GM19397 (cell line): ENCODE measurements at regions not wholly inside any gene's neighbourhood (a gene's known extent, or its start where the extent isn't known, plus 50 kb on each side); places are given as distances from the start of the nearest gene placed in this dataset.
"Not testable (repeated sequence)": the region's sequence is repeated elsewhere in the genome, so short reads cannot be mapped to it uniquely, and the experiment has no call there.

Experiments used
- ATAC-seq: cut with Tn5 transposase; IDR thresholded peaks from one replicate; pipeline ENCODE4 v1.9.1; 2021; ENCODE audit warnings: mild to moderate bottlenecking, moderate library complexity; ENCODE audit not compliant: unreplicated experiment

GRCh38 chr2:150271952-150272802 lies 215.3 kb downstream of the RND3 start:
- no peak for ATAC-seq

DNA sequence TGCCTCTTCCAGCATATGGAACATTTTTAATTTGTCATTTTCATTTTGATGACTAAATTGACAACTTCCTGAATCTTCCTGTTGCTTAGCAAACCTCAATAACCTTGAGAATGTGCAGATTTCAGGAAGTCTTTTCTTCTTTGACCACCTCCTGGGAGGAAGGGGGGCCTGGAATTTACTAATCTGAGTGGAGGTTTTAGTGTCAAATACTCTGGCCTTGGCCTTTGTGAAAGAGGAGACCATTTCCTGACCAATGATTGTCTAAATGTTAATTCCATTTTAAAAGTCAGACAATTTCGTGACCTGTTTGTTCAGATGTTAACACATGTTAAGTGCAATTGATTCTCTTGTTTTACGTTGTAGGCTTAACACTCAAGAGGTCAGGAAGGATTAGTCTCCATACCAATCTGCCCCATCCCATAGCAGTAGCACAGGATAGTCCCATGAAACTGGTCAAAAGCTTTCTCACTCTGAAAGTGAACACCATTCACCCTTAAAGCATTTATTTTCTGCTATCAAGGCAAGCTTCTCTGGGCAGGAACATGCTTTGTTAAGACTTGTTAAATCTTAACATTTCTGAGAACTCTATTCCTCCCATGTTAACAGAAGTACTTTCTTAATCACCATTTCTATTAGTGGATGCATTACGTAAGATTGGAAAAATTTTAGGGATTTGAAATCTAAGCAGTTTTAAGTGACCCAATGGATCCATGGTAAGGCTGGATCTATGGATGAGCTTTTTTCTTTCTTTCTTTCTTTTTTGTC lies 219.6 kb downstream of the RND3 start:
- ATAC-seq: no peak

- no peak for ATAC-seq
Observed at GRCh38 chr2:150266931-150267330, 220.5 kb downstream of the RND3 start.

- no peak for ATAC-seq
Observed at GRCh38 chr2:150264442-150264841, 223.0 kb downstream of the RND3 start.

GRCh38 chr2:150261691-150262090 lies 225.8 kb downstream of the RND3 start:
- ATAC-seq: no peak

DNA sequence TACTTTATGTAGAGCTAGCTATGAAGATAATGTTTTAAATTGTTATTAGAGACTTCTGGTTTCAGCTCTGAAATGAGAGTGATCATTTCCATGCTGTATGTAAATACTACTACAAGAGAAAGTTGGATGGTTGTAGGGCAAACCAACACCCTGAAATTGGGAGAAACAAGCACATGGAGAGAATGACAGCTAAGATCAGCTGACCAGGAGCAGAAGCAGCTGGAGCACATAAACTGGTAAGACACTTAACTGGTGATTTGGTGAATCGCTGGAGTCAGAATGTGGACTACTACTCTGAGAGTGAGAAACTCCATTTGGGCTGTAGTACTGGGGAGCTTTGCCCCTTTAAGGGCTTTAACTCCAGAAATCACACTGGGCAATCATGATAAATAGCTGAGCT lies 226.8 kb downstream of the RND3 start:
- no peak for ATAC-seq

DNA sequence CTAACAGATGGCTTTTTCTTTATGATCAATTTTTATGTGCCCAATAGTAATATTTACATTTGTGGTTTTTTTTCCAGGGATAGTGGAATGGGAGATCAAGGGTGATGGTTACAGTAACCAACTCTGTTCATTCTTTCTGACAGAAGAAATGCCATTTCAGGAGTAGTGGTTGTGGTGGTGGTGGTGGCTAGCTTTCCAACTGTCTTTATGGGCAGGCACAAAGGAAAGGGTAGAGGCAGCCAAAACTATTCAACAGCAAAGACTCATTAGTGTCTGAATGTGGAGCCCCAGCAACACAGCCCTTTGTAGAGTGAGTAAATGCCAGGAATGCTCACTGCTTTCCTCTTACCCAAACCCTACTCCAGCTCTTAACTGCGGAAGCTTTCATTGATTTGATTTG lies 227.7 kb downstream of the RND3 start:
- ATAC-seq: no peak

DNA sequence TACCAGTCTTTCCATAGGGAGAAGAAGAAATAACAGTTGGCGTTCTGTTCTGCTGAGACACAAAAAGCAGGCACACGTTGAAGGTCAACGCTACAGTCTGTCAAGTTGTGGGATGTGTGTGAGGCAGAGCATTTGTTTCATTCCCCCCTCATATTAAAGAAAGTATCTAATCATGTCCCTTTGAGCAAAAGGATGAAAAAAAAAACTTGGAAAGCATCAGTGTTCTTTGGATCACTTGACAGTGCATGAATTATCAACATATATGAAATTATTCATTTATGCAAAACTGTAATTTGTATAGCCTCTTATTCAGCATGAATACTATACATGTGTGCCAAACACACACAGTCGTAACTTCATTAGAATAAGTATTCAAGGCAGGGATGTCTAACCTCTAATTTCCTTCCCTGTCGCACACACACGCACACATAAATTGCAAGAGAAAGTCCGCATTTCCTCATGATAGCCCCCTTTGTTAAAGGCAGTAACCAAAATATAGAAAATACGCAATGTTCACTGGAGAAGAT lies 228.6 kb downstream of the RND3 start:
- ATAC-seq: no peak

GRCh38 chr2:150256736-150257135 lies 230.7 kb downstream of the RND3 start:
- ATAC-seq: no peak

DNA sequence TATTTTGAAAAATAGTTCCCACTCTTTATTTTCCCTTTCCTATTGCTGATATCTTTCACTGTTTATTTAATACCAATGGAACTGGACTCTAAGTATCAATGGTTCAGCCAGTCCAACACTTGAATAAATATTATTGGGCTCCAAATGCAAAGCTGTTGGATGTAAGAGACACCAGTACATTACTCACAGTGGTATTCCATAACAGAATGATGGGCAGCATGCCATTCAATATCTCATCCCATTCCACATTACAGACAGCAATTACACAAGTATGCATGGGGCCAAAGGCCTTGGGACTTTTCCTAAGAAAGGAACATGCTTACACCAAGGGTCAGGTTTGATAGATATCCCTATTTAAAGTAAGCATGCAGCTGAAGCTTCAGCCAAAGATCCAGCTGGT lies 231.9 kb downstream of the RND3 start:
- ATAC-seq: no peak

DNA sequence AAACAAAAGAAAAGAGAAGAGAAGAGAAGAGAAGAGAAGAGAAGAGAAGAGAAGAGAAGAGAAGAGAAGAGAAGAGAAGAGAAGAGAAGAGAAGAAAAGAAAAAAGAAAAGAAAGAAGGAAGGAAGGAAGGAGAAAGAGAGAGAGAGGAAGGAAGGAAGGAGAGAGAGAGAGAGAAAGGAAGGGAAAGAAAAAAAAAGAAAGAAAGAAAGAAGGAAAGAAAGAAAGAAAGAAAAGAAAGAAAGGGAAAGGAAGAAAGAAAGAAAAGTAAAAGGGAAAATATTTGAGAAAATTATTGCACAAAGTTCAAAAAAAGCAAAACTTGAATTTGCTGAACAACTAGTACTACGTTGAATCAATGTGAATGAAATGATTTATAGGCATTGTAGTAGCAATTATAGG lies 237.7 kb downstream of the RND3 start:
- not testable (repeated sequence) for ATAC-seq

GRCh38 chr2:150247481-150247880 lies 240.0 kb downstream of the RND3 start:
- no peak for ATAC-seq

DNA sequence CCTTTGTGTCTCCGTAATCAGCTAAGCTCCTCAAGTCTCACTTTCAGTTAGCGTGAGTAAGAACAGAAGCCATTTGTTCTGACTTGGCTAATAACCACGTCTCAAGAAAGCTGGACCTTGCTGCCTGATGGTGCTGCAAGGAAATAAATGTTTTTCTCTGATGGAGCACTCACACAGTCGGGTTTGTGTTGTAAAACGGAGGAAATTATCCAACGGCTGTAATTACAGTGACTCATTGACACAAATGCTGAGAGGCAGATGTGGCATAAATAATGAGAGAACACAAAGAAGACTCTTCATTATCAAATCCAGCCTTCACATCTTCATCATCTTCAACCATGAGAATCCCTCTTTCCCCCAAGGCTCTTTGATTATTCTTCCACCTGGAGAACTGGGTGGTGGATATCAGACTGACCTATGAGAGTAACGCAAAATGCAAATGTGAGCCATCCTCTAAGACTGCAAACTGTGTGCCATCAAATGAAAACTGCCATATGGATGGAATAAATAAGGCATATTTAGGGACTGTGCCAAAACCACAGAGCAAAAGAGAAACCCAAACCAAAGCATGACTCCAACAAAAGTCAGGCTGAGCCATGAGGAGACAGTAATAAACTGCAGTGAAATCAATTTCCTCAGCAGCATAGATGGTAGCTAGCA lies 252.6 kb downstream of the RND3 start:
- no peak for ATAC-seq

DNA sequence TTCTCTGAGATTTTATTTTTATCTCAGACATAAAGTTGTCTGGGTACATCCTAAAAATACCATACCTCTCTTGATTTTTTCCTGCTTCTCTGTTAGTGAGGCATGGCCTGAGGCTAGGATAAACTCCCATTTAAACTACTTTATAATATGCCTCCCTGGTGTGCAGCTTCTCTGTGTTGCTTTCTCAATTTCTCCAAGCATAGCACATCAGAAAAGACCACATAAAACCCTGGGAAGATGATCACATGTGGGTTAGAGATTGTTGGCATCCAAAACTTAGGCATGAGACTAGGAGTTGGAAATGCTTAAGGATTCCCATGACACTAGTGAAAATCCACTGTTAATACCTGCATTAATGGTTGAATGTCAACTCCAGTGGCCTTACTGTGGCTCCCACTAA lies 254.6 kb downstream of the RND3 start:
- ATAC-seq: no peak

- ATAC-seq: no peak
Observed at GRCh38 chr2:150232321-150232720, 255.1 kb downstream of the RND3 start.

DNA sequence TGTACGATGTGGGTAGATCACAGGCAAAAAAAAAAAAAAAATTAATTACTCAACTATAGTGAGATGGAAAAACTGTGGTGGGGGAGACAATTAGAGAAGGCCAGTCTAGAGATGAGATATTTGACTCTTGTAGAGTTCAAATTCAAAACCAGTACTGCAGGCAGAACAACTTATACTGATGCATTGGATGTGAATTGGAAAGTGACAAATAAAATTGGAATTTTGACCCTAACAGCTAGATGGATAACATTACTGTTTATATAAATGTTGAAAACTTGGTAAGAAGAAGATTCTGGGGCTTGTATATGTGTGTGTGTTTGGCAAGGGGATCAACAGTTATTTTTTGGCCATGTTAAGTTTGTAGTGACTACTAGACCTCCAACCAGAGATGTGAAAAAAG lies 256.9 kb downstream of the RND3 start:
- ATAC-seq: no peak

GRCh38 chr2:150230004-150230403 lies 257.5 kb downstream of the RND3 start:
- ATAC-seq: no peak

- no peak for ATAC-seq
Observed at GRCh38 chr2:150228936-150229335, 258.5 kb downstream of the RND3 start.

- no peak for ATAC-seq
Observed at GRCh38 chr2:150225030-150225429, 262.4 kb downstream of the RND3 start.

DNA sequence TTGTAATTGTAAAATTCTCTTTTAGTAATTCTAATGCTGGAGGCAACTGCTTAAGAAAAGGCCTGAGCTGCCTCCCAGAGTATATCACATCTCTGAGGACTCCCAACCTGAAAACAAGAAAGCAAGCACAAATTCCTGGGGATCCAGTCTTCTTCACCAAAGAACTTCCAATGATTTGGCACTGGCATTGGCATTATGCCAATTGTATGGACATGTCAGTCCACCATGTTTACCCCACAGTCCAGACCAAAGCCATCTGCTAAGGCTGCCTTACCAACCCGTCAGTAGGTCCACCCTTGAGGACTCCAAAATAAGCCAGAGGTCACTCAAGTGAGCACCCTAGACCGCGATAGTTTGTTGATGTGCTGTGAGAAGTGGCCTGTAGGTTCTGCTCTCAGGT lies 263.1 kb downstream of the RND3 start:
- ATAC-seq: no peak

- no peak for ATAC-seq
Observed at GRCh38 chr2:150222942-150223341, 264.5 kb downstream of the RND3 start.
